ENCODE measurements at regions not wholly inside any gene's neighbourhood (a gene's known extent, or its start where the extent isn't known, plus 50 kb on each side); places are given as distances from the start of the nearest gene placed in this dataset.

- Histone ChIP-seq H3K9me3 (no peaks in the 10 kb centered on the region), H3K4me3 (no peak overlapping the region), H3K36me3 (no peaks in the 10 kb centered on the region), H3K4me1 (no peaks in the 10 kb centered on the region), H3K27ac (no peak overlapping the region), H3K27me3 (no peaks in the 10 kb centered on the region)
- in situ Hi-C loops (cut with MboI; ENCODE audit: low sequenced_read_pairs in 4 of 4) (no loop called here), intact Hi-C loops (cut with DNase I; ENCODE audit: low total_unique reads) (no loop called here)
- no peak for TF ChIP-seq CTCF (IDR thresholded peaks at IDR 0.05 in 4 of 5, conservative IDR thresholded peaks at IDR 0.05 in 1 of 5)
- TF ChIP-seq POLR2A (IDR thresholded peaks at IDR 0.05): no peak
- DNase-seq (no peak), ATAC-seq (no peak)
These were observed 225.0 kb upstream of the SMIM21 start for GRCh38 chr18:75652528-75652927.

- Histone ChIP-seq H3K4me1 (no peaks in the 10 kb centered on the region), H3K27me3 (no peaks in the 10 kb centered on the region), H3K36me3 (no peaks in the 10 kb centered on the region), H3K27ac (no peak overlapping the region), H3K4me3 (no peak overlapping the region), H3K9me3 (no peaks in the 10 kb centered on the region)
- intact Hi-C loops (cut with DNase I; ENCODE audit: low total_unique reads): no loop called here
- TF ChIP-seq CTCF (IDR thresholded peaks at IDR 0.05 in 4 of 5, conservative IDR thresholded peaks at IDR 0.05 in 1 of 5) (no peak), POLR2A (IDR thresholded peaks at IDR 0.05) (no peak)
- DNase-seq (no peak), ATAC-seq (no peak)
- in situ Hi-C loops (cut with MboI; ENCODE audit: low sequenced_read_pairs in 4 of 4): no loop called here
These were observed 217.4 kb upstream of the SMIM21 start for GRCh38 chr18:75644871-75645270.

GRCh38 chr18:75643083-75643482 is 215.6 kb upstream of the SMIM21 start:
- DNase-seq: no peak
- TF ChIP-seq POLR2A (IDR thresholded peaks at IDR 0.05): no peak
- no peak for TF ChIP-seq CTCF (IDR thresholded peaks at IDR 0.05 in 4 of 5, conservative IDR thresholded peaks at IDR 0.05 in 1 of 5)
- Histone ChIP-seq H3K9me3 (no peaks in the 10 kb centered on the region), H3K4me3 (no peak overlapping the region), H3K27me3 (no peaks in the 10 kb centered on the region), H3K4me1 (no peaks in the 10 kb centered on the region), H3K27ac (no peak overlapping the region), H3K36me3 (no peaks in the 10 kb centered on the region)
- intact Hi-C loops (cut with DNase I; ENCODE audit: low total_unique reads) (no loop called here), in situ Hi-C loops (cut with MboI; ENCODE audit: low sequenced_read_pairs in 4 of 4) (no loop called here)
- ATAC-seq: no peak

GRCh38 chr18:75639472-75639831 is 211.9 kb upstream of the SMIM21 start:
- in situ Hi-C loops (cut with MboI; ENCODE audit: low sequenced_read_pairs in 4 of 4) (no loop called here), intact Hi-C loops (cut with DNase I; ENCODE audit: low total_unique reads) (loop anchor here (5.0 kb wide), 1 partner anchor 408 kb away; no protein-coding TSS in a partner anchor)
- Histone ChIP-seq H3K4me1 (no peaks in the 10 kb centered on the region), H3K36me3 (no peaks in the 10 kb centered on the region), H3K4me3 (no peak overlapping the region), H3K27ac (no peak overlapping the region), H3K9me3 (no peaks in the 10 kb centered on the region), H3K27me3 (no peaks in the 10 kb centered on the region)
- ATAC-seq (no peak), DNase-seq (no peak)
- TF ChIP-seq POLR2A (IDR thresholded peaks at IDR 0.05): no peak
- no peak for TF ChIP-seq CTCF (IDR thresholded peaks at IDR 0.05 in 4 of 5, conservative IDR thresholded peaks at IDR 0.05 in 1 of 5)

- peak overlapping the region in 1 of 4 donors; percentile 7 for H3K4me3 ChIP-seq
These were observed 211.4 kb upstream of the SMIM21 start for GRCh38 chr18:75638776-75639471.

More at GRCh38 chr18:75638776-75639471, 211.4 kb upstream of the SMIM21 start:
- Histone ChIP-seq H3K36me3 (no peaks in the 10 kb centered on the region), H3K27me3 (no peaks in the 10 kb centered on the region), H3K9me3 (no peaks in the 10 kb centered on the region), H3K27ac (no peak overlapping the region), H3K4me1 (no peaks in the 10 kb centered on the region)
- in situ Hi-C loops (cut with MboI; ENCODE audit: low sequenced_read_pairs in 4 of 4) (no loop called here), intact Hi-C loops (cut with DNase I; ENCODE audit: low total_unique reads) (loop anchor here (5.0 kb wide), 1 partner anchor 408 kb away; no protein-coding TSS in a partner anchor)
- DNase-seq (no peak), ATAC-seq (no peak)
- TF ChIP-seq CTCF (IDR thresholded peaks at IDR 0.05 in 4 of 5, conservative IDR thresholded peaks at IDR 0.05 in 1 of 5) (no peak), POLR2A (IDR thresholded peaks at IDR 0.05) (no peak)
